ENCODE measurements at regions not wholly inside any gene's neighbourhood (a gene's known extent, or its start where the extent isn't known, plus 50 kb on each side); places are given as distances from the start of the nearest gene placed in this dataset.

DNA sequence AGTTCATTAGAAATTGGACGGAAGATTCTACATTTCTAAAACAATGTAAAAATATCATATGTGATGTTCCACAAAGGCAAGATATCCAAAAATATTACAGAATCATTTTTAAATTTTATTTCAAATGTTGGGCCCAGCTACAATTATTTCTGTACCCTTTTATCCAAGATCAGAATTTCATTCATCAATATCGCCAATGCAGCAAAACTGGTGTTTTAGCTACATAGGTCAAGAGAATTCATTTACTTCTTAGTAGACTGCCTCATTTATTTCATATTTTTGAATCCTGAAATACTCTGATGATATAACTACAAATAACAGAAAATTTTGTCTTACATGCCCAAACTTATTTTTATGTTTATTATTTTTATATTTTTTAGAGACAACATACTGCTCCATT, 143.1 kb downstream of the CMPK2 start:
- intact Hi-C loops (cut with micrococcal nuclease): no loop called here

DNA sequence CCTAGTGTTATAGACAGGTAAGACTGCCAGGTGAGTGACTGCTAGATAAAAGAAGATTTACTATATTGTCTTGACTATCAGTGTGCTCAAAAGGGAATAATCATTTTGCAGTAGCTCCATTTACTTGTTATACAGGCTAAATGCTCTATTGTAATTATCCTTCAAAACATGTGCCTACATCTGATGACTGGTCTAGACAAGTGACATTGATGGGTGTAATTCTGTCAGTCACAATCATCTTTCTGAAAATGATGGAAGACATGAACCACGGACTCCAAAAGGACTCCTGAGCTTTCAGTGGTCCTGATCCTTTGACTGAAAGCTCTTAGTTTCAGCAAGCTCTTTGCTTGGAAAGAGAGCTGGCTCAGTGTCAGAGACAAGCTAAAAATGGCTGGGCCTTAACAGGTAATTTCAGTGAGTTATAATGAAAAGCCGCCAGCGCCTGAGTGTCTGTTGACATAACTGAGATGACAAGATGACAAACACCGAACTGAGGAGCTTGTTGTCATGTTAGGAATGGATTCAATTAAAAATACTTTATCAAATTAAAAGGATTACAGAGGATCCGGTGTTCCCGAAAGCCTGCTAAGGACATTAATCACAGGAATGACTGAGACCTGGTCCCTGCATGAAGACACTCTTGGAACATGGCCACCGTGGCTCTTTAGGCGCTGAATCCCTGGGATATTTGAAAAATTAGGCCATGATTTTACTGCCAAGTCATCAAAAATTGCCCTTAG, 141.7 kb downstream of the CMPK2 start:
- intact Hi-C loops (cut with micrococcal nuclease): no loop called here

GRCh38 chr2:6724605-6725140, 141.0 kb downstream of the CMPK2 start:
- intact Hi-C loops (cut with micrococcal nuclease): no loop called here

GRCh38 chr2:6728156-6728555, 137.6 kb downstream of the CMPK2 start:
- intact Hi-C loops (cut with micrococcal nuclease): no loop called here

DNA sequence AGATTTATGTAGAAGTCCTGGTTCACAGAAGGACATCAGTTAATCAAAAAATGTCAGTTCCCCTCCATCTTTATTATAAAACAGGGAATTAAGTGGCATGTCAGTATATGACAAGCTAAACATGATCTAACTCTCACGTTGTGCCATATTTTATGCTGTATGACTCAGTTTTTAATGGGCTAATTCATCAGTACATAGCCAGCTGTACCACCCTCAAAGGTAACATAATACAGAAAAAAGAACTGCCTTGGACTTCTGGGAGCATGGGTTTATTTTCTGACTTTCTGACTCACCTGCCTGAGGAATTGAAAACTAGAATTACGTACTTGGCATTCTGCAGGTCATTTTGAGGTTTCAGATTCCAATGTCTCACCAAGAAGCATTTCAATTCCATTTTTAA, 135.7 kb downstream of the CMPK2 start:
- intact Hi-C loops (cut with micrococcal nuclease): no loop called here

DNA sequence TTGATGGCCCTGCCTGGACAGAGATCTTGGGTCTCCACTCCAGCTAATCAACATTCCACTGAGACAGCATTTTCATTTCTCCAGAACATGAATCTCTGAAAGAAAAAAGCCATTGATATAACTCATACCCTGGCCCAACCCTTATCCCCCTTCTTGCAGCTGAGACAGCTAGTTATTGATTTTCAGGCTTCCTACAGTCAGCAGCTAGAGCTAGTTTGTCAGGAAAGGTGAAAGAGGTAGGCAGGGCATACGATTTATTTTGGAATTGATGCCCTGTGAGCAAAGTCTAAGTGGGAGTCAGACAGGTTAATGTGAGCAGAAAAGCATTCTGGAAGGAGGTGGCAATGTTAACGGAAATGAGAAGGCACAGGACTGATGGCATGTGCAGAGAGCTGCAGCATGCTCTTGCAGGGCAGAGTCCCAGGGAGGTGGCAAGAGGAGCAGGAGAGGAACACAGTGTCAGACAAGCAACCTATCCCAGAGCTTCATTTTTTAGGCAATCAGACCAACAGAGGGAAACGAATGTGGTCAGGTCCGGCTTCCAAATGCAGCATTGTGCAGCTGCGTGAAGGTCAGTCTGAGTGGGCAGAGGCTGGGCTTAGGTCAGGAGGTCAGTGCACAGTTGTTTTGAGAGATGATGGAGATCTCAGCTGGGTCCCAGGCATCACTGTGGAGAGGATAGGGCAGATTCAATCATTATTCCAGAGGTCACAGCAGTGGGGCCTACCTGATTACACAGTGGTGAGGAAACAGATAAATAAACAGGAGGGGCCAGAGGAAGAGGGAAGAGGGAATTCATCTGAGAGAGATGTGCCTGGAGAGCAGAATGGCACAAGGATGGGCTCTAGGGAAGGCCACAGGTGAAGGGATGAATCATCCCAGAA, 134.8 kb downstream of the CMPK2 start:
- intact Hi-C loops (cut with micrococcal nuclease): no loop called here

DNA sequence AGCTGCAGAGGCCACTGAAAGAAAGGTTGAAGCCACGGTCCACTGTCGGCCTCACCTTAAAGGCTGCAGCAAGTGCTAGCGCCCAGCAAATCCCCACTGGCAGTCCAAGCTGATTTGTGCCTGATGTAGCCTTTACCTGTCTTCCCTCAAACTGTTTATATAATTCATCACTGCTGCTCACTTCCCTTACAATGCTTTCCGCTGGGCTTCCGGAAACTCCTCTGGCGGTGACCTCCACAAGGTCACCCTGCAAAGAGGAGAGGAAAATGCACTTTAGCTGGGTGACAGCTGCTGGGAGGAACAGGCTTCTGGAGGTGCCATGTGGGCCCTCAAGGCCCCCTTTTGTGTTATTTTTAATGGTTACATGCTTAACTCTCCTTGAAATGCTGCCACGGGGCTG, 126.2 kb downstream of the CMPK2 start:
- intact Hi-C loops (cut with micrococcal nuclease): no loop called here

GRCh38 chr2:6741229-6741628, 124.5 kb downstream of the CMPK2 start:
- intact Hi-C loops (cut with micrococcal nuclease): no loop called here

DNA sequence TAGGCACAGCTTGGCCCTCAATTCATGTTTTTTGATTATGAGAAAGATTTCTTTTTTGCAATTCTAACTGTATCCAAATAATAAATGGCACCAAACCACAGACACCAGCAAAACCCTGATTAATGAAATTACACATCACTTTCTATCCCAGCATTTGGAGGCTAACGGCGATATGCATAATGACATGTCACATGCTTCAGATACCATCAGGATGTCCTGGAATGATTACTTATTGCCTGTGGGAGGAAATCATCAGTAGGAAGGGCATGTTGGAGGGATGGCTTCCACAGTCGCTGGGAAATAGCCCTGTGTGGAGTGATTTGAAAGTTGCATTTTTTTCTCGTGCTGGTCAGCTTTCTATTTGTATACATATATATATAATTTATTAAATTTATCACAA, 121.7 kb downstream of the CMPK2 start:
- intact Hi-C loops (cut with micrococcal nuclease): no loop called here

DNA sequence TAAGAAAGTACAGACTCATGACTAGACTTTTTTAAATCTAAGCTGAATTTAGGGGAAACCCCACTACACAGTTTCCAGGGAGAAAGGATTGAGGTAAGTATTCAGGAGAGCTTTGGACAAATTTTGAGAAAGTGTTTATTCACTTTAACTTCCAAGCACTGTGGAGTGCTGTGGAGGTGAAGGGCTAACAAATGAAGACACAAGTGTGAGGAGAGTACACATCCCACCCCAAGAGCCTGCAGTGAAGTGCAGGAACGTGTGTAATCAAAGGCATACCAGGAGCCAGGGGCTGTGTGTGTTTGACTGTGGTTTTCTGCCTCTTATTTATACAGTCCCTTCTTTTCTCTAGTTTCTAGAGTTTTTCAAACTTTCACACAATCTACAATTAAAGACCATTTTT, 118.3 kb downstream of the CMPK2 start:
- intact Hi-C loops (cut with micrococcal nuclease): no loop called here

DNA sequence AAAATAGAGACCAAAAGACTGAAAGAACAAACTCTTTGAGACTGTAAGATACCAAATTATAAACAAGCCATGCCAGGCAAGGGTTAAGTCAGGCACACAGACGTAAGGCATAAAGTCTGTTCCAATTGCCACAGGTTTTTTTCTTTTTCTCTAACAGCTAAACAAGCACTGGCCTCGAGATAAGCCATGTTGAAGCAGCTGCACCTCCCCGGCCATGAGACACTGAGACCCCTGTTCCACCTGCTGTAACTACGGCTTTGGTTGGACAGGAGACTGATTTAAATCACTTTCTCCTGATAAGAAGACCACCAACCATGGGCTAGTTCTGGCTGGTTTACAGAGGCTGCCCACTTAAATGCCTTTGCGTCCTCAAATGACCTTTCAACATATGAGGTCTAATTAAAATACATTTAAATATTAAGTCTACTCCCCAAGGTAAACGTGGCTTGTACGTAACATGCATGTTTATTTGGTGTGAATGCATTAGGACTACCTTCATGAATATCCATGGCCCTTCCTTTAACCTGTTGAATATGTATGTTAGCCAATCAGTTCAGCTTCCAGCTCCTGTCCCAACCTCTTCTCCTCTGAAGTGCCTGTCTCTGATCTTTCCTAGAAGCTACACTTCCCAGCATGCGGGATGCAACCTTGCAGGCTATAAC, 117.2 kb downstream of the CMPK2 start:
- intact Hi-C loops (cut with micrococcal nuclease): no loop called here

DNA sequence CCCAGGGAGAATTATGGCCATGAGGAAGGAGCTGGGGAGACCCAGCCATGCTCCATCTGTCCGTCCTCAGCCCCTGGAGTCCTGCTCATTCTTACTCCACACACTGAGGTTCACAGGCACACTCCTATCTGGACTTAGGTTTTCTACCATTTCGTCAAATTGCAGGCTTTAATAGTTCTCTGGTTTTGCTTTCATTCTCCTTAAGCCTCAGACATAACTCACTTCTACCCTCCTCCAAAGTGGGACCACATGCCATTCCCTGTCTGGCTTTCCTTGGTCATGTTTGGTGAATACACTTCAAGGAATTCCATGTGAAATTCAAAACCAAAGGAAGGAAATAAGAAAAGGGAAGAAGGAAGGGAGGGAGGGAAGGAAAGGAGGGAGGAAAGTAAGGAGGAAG, 115.7 kb downstream of the CMPK2 start:
- intact Hi-C loops (cut with micrococcal nuclease): no loop called here

DNA sequence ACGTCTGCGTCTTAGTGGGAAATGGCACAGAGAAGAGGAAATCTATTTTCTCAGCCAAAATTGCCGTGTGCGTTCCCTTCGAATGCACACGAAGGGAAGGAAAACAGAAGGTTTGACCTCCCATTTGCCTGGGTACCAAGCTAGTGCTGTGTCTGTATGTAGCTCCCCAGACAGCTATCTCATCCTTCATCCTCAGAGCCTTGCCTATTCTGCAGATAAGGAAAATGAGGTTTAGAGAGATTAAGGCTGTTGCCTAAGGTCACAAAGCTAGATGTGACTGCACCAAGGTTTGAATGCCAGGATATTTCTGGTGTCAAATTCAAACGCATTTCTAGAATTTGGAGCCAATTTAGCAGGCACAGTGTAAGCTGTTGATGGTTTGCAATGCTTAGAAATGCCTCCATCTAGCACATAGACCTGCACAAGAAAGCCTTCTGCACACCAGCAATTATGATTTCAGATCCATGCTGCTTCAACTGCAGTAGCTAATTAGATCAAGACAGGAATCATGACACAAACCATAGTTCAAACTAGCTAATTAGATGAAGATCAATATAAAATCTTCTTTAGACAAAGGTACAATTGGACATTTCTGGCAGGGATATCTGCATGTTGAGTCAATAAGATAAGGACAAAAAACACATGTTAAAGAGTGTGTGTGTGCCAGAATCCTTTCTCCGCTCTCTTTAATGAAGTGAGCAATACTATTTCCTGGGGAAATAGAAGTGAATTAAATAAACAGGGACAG, 115.1 kb downstream of the CMPK2 start:
- intact Hi-C loops (cut with micrococcal nuclease): no loop called here

DNA sequence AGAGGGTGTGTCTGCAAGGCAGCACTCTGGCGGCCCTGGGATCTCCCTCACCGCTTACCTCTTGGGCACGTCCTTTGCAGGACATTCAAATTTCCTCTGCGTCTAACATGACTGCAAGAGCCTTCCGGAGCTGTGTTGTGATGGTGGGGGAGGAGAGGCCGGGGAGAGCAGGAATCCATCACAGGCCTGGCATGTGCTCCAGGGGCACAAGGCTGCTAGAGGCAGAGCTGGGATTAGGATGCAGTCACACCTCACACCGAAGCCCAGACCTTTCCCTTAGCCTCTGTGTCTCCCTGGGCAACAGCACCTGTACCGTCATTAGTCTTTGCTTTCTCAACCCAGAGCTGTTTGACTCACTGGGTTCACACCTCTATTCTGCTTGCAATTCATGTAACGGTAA, 111.3 kb downstream of the CMPK2 start:
- intact Hi-C loops (cut with micrococcal nuclease): no loop called here

- intact Hi-C loops (cut with micrococcal nuclease): no loop called here
Measured at GRCh38 chr2:6755456-6755855, 110.3 kb downstream of the CMPK2 start.

DNA sequence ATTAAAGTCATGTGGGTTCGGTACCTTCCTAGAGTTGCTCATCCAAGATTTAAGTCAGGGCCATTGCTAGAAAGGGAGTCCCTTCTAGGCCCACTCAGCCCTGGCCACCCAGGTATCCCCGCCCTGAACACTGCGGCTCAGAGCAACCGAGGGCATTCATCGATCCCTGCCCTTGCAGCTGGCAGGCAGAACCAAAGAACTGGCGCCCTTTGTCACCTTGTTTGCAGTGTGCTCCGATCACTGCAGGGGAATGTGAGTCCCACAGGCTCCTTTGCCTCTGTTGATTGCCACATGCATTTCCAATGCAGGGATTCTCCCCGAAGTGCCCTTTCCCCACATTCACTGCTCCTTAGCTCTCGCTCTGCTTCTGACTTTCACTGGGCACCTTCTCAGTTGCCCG, 108.5 kb downstream of the CMPK2 start:
- intact Hi-C loops (cut with micrococcal nuclease): no loop called here

DNA sequence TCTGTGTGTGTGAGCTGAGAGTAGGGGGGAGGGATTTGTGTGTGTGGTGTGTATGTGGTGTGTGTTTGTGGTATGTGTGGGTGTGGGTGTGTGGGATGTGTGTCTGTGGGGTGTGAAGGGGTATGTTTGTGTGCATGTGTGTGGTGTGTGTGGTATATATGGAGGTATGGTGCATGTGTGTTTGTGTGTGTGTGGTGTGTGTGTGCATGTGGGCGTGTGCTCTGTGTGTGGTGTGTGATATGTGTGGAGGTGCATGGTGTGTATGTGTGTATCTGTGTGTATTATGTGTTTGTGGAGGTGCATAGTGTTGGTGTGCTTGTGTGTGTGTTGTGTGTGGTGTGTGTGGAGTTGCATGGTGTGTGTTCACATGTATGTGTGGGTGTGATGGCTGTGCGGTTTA, 106.0 kb downstream of the CMPK2 start:
- intact Hi-C loops (cut with micrococcal nuclease): no loop called here

- intact Hi-C loops (cut with micrococcal nuclease): no loop called here
Measured at GRCh38 chr2:6760132-6760531, 105.6 kb downstream of the CMPK2 start.

GRCh38 chr2:6764968-6765723, 100.6 kb downstream of the CMPK2 start:
- intact Hi-C loops (cut with micrococcal nuclease): no loop called here

DNA sequence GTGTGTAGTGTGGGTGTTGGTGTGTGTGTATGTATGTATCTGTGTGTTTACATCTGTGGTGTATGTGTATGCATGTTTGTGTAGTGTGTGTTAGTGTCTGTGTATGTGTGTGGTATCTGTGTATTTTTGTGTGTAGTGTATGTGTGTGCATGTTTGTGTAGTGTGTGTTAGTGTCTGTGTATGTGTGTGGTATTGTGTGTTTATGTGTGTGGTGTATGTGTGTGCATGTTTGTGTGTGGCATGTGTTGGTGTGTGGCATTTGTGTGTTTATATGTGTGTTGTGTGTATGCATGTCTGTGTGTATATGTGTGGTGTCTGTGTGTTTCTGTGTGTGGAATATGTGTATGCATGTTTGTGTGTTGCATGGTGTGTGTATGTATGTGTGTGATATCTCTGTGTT, 96.4 kb downstream of the CMPK2 start:
- intact Hi-C loops (cut with micrococcal nuclease): no loop called here
